K562 (cell line): ENCODE measurements at regions not wholly inside any gene's neighbourhood (a gene's known extent, or its start where the extent isn't known, plus 50 kb on each side); places are given as distances from the start of the nearest gene placed in this dataset.

Experiments used
- CBX5 ChIP-seq: IDR thresholded peaks from 2 replicates; pipeline ENCODE4 v1.6.1; 2014; ENCODE audit warnings: low read depth, borderline replicate concordance
- CEBPB ChIP-seq: fragments of 450-650 bp; IDR thresholded peaks from 2 replicates; pipeline ENCODE4 v1.6.1; 2016; ENCODE audit warnings: missing genetic modification characterization, missing compliant biosample characterization
- POLR2A ChIP-seq: fragments of 450-650 bp; conservative IDR thresholded peaks from 2 replicates; pipeline ENCODE4 v1.6.1; 2016
- RHOXF2B ChIP-seq: fragments of 250-450 bp; sonication (Bioruptor Pico); conservative IDR thresholded peaks from 2 replicates; pipeline ENCODE4 v1.5.1; 2021
- SMC3 ChIP-seq: conservative IDR thresholded peaks from 2 replicates; pipeline ENCODE4 v1.6.1; 2011; ENCODE audit warnings: low read depth, low read length, improper control_type of control experiment; ENCODE audit not compliant: insufficient read depth
- TF ChIP-seq, protein P1 (sequence below), 3 experiments: IDR thresholded peaks in 2 of 3; conservative IDR thresholded peaks in 1 of 3; 2 replicates each; pipeline ENCODE4 v1.5.1; 2011 to 2012; ENCODE audit warnings: low read length in 3 of 3, mild to moderate bottlenecking in 3 of 3, control low read depth in 2 of 3, improper control_type of control experiment in 1 of 3, inconsistent platforms in 1 of 3, low read depth in 1 of 3, mixed read lengths in 1 of 3, moderate library complexity in 1 of 3; ENCODE audit not compliant: insufficient read depth in 2 of 3
- TF ChIP-seq, protein P2 (sequence below): sonication (generic); formaldehyde crosslinking; IDR thresholded peaks from 2 replicates; pipeline ENCODE4 v1.8.1; 2023; ENCODE audit warnings: mild to moderate bottlenecking, missing genetic modification reagents

DNA sequence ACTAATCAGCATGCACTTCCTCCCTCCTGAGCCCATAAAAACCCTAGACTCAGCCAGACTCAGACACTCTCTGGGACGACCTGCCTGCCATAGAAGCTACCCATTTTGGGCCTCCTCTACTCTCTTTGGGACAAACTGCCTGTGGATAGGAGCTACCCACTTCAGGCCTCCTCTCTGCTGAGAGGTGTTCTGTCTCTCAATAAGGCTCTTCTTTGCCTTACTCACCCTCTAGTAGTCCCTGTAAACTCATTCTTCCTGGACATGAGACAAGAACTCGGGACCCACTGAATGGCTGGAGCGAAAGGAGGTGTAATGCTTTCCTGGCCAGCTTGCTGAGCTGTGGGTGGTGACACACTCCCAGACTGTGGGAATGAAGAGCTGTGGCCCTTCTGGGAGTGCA, 424.8 kb upstream of the FZD8 start:
- TF ChIP-seq CEBPB (tag), result no peak
- TF ChIP-seq, protein P1, sequence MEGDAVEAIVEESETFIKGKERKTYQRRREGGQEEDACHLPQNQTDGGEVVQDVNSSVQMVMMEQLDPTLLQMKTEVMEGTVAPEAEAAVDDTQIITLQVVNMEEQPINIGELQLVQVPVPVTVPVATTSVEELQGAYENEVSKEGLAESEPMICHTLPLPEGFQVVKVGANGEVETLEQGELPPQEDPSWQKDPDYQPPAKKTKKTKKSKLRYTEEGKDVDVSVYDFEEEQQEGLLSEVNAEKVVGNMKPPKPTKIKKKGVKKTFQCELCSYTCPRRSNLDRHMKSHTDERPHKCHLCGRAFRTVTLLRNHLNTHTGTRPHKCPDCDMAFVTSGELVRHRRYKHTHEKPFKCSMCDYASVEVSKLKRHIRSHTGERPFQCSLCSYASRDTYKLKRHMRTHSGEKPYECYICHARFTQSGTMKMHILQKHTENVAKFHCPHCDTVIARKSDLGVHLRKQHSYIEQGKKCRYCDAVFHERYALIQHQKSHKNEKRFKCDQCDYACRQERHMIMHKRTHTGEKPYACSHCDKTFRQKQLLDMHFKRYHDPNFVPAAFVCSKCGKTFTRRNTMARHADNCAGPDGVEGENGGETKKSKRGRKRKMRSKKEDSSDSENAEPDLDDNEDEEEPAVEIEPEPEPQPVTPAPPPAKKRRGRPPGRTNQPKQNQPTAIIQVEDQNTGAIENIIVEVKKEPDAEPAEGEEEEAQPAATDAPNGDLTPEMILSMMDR (IDR thresholded peaks at IDR 0.05 in 2 of 3, conservative IDR thresholded peaks at IDR 0.05 in 1 of 3; ENCODE audit: insufficient read depth in 2 of 3, low read depth in 1 of 3, low read length in 3 of 3), result no peak
- TF ChIP-seq SMC3, result no peak
- TF ChIP-seq CBX5, result no peak
- TF ChIP-seq POLR2A, result no peak
- TF ChIP-seq, protein P2, sequence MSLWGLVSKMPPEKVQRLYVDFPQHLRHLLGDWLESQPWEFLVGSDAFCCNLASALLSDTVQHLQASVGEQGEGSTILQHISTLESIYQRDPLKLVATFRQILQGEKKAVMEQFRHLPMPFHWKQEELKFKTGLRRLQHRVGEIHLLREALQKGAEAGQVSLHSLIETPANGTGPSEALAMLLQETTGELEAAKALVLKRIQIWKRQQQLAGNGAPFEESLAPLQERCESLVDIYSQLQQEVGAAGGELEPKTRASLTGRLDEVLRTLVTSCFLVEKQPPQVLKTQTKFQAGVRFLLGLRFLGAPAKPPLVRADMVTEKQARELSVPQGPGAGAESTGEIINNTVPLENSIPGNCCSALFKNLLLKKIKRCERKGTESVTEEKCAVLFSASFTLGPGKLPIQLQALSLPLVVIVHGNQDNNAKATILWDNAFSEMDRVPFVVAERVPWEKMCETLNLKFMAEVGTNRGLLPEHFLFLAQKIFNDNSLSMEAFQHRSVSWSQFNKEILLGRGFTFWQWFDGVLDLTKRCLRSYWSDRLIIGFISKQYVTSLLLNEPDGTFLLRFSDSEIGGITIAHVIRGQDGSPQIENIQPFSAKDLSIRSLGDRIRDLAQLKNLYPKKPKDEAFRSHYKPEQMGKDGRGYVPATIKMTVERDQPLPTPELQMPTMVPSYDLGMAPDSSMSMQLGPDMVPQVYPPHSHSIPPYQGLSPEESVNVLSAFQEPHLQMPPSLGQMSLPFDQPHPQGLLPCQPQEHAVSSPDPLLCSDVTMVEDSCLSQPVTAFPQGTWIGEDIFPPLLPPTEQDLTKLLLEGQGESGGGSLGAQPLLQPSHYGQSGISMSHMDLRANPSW (CRISPR knock-in tag), result no peak
- TF ChIP-seq RHOXF2B (CRISPR knock-in tag), result no peak
